ENCODE measurements at regions not wholly inside any gene's neighbourhood (a gene's known extent, or its start where the extent isn't known, plus 50 kb on each side); places are given as distances from the start of the nearest gene placed in this dataset.
"Not testable (repeated sequence)": the region's sequence is repeated elsewhere in the genome, so short reads cannot be mapped to it uniquely, and the experiment has no call there.

DNA sequence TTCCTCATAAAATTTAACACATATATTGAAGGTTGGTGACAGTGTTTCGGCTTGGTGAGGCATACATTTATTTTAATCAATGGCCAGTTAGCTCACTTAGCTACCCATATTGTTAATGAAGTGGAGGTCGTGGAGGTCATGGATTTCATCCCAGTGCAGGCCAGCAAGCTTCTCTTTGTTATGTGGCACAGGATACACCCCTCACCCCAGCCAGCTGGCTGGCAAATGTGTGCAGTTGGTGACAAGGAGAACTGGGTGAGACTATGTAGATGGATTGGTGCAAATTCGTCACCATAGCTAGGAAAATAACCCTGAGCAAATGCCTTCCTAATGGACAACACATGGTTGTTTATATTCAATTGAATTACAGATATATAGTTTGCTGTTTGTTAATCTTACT lies 50.5 kb upstream of the FOXP2 start:
- DNase-seq, result peak; percentile 64

DNA sequence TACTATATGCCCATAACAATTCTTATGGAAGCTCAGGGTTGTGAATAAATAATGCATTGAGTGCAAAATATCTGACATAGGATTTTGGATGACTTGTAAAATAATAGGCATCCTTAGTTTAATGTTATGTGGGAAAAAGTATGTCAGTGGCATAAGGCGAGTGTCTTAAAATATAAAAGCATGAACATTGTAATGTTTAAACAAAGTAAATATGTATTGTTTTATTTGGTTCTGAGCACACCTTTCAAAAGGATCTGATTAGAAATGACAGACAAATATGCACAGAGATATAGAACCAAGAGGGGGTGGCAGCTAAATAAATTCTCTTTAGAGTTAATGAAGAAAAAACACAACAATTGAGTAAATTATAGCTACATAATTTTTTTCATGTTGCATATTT lies 51.3 kb upstream of the FOXP2 start:
- DNase-seq, result no peak

DNA sequence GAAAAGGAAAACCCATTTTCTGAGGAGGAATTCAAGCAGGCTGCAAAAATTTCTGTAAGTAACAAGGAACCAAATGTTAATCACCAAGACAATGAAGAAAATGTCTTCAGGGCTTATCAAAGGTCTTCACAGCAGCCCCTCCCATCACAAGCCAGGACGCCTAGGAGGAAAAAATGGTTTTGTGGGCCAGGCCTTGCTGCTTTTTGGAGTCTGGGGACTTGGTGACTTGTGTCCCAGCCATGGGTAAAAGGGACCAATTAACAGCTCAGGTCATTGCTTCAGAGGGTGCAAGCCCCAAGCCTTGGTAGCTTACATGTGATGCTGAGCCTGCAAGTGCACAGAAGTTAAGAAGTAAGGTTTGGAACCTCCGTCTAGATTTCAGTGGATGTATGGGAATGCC lies 55.7 kb upstream of the FOXP2 start:
- no peak for DNase-seq

DNA sequence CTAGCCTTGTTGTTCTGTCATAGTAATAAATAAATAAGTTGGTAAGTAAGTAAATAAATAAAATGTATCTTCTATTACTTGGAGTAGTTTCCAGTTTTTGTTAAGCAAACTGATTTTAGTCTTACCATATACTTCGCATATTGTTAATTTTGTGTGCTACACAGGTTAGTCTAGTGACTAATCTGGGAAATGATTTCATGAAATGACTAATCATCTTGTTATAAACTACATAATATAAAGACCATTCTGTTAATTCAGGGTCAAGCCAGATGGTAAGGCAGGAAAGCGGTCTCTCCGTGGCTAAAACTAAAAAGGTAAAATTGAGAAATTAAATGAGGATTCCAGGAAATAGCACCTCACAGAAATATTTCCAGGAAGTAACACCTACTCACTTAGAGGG lies 58.5 kb upstream of the FOXP2 start:
- DNase-seq, result no peak

DNA sequence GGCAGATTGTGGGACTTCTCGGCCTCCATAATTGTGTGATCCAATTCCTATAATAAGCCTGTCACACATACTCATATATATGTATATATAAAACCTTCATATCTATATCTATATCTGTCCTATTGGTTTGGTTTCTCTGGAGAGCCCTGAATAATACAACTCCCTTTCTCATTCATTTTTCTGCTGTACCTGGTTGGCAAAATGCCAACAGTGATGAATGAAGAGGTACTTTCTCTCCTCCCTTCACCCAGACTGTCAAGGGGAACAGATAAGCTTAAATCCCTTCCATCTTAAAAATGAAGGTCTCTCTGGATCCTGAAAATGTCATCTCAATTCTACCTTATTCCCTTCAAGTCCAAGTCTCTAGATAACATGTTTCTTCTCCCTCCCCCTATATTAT lies 60.3 kb upstream of the FOXP2 start:
- no peak for DNase-seq

DNA sequence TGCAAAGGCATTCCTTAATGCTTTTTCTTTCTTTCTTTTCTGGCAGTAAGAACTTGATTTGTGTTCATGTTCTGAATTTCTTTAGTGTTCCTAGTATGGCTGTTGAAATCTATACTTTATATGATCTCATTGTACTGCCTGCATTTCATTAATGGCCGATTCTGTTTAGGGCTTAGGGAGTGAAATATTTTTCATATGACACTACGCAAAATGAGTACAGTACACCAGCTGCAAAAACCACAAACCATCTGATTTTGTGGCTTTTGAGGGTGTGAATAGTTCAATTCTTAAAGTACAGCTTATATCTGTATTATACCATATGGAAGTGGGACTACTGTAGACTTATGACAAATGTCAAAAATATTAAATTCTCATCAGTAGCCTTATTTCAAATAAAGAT lies 69.1 kb upstream of the FOXP2 start:
- peak; percentile 78 for DNase-seq

DNA sequence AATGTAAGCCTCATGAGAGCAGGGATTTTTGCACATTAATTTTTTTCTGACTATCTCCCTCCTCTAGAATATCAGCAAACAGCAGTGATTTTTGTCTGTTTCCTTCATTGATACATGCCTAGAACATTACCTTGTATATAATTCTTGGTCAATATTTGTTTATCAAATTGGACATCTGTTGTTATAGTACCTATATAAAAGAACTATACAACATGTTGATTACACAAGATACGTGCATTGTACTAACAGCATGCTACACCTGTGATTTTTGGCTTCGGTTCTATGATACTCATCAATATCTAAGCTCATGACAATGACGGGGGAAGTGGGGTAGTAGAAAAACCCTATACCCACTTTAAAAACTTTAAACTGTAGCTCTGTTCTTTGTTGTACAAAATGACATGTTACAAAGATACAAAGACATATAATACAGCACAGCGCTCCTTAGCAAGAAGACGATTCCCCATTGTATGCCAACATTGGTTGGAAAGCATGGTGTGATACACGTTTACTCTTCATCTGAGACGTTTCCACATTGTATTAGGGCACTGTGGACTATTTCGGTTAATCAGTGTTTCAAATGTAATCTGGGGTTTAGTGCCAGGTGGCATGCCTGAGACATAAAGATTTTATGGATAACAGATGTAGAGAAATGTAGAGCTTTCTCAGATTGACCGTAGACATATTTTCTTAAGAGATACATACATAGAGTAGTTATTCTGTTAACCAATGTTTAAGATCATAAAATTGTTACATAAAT lies 70.5 kb upstream of the FOXP2 start:
- peak; percentile 40 for DNase-seq

DNA sequence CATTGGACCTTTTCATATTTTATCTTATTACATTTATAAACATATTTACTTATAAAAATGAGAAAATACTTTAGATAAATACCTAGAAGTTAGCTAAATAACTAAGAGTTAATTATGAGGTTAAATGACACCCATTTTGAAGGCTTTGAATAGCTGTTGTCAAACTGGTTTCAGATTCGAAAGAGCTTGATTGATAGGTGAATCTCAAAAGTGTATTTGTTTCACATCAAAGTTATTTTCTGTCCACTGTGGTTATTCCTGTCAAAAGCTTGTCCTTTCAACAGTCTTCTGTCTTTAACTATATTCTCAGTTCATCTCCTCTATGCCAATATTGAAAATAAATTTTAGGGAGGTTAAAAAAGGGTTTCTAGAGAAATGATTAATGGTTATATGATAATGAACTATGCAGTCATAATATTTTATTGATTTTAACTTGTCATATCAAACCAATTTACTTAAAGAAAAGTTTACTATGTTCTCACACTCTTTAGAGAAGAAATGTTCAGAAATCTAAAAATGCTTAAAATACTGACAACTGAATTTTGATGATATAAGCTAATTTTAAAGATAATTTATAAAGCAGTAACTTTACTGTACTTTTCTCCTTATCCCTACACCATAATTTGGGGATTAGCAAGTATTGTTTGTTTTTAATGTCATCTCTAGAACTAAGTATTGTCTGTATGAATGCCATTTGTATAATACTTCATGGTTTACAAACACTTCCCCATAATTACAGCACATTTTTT lies 72.0 kb upstream of the FOXP2 start:
- DNase-seq, result no peak

DNA sequence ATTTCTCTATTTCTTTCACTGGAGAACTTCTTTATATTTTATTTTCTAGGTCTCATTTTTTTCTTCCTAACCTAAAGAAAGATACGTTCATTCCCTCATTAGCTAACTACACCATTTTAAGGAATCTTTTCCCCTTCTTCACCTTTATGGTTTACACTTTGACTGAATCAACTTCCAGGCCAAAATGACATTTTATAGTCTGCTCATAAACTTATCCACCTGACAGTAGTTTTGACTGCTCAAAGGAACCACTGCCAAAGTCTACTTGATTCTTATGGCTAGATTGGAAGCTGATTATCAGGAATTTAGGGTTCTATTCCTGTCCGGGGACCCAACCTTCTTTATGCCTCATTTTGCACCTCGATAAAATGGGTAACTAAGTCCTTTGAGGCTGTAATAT lies 73.0 kb upstream of the FOXP2 start:
- DNase-seq, result no peak

DNA sequence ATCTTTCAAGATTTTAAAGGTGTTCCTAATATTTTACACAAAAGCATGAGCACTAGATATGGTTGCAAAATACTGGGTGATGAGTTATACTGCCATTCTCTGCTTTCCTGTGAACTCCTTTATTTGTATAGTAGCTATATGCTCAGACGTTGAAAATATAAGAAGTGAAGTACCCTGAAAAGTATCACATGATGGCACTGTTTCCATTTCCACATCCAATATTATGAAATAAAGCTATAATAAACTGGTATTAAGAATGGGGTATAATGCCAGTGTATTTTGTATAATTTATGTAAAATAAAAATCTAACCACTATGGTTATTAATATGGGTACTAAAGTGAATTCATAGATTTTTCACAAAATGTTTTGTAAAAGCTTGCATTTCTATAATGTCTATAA lies 79.6 kb upstream of the FOXP2 start:
- peak; percentile 36 for DNase-seq

DNA sequence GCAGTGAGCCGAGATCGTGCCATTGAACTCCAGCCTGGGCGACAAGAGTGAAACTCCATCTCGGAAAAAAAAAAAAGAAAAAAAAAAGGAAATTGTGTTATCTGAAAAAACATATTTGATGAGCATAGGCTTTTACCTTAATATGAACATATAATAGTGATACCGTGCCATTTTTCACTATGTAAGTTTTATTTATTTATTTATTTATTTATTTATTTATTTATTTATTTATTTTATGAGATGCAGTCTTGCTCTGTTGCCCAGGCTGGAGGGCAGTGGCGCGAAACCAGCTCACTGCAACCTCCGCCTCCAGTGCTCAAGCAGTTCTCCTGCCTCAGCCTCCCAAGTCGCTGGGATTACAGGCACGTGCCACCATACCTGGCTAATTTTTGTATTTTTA lies 85.2 kb upstream of the FOXP2 start:
- not testable (repeated sequence) for DNase-seq

DNA sequence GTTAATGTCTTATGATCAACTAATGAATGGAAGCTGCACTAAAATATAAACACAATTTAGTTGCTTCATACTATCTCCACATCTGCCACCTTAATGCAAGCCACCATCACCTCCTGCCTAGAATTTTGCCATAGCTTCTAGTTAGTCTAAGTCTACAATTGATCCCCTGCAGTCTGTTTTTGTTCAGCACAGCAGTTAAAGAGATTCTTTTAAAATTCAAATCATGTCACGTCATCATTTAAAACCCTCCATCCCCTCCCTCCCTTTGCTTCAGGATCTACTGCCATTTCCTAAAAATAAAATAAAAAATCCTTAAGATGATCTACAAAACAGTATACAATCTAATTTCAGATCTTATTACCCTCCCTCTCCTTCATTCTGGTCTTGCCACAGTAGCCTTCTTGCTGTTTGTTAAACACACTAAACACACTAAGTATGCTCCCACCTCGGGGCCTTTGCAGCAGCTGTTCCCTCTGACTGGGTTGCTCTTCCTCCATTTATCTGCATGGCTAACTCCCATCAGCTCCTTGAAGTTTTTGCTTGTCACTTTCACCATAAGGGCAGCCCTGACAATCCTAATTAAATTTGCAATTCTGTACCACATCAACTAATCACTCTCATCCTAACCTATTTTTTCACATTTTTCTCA lies 97.0 kb upstream of the FOXP2 start:
- DNase-seq, result no peak

DNA sequence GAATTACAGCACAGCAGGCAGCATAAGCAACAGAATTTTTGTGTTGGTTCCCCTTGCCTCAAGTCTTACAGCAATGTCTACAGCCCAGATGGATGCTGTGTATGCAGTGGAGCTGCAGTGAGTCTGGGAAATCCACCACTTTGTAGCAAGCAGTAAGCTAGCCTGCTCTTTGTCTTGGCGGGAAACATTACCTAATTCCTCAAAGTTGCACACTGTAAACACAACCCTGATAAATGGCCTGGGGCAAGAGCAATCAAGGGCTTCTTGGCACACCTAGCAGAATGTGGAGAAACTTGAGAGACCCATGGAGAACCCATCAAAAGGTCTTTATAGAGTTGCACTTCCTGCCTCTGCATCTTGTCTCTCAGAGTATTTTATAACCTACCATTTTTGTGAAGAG lies 102.0 kb upstream of the FOXP2 start:
- DNase-seq, result no peak

DNA sequence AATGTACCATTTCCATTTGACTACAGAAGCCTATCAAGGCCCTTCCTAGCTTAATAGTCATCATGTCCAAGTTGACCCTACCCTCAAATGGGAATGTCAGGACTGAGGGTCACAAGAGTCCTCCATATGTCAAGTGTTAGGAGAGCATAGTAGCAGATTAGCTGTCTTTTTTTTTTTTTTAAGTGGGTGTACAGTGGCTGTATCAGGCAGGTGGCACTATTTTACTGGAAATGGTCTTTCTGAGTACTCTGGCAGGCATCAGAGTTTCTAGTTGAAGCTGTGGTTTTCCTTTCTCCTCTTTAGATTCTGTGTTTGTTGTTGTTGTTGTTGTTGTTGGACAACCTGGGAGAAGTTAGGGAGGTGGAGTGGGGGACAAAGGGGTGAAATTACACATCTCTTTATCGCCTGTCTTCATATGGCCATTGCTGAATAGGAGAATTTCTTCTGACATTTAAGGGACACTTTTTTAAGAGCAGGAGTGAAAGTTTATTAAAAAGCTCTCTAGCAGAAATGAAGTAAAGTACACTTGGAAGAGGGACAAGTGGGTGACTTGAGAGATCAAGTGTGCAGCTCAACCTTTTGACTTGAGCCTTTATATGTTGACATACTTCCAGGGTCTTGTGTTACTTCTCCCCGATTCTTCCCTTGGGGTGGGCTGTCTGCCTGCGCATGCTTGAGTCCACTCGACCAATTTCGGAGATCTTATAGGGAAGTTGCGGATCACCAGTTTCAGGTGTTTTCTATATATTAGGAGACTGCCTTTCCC lies 104.1 kb upstream of the FOXP2 start:
- DNase-seq, result peak; percentile 5

DNA sequence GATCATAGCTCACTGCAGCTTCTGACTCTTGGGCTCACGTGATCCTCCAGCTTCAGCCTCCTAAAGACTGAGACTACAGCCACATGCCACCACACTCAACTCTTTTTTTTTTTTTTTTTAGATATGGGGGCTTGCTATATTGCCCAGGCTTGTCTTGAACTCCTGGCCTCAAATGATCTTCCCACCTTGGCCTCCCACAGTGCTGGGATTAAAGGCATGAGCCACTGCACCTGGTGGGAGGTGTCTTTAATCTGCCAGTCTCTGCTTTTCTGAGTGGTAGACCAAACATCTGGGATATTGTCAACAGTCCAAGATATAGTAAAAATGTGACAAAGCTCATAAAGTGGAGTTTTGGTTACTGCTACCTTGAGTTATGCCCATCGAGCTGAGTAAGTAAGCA lies 104.9 kb upstream of the FOXP2 start:
- DNase-seq, result no peak

DNA sequence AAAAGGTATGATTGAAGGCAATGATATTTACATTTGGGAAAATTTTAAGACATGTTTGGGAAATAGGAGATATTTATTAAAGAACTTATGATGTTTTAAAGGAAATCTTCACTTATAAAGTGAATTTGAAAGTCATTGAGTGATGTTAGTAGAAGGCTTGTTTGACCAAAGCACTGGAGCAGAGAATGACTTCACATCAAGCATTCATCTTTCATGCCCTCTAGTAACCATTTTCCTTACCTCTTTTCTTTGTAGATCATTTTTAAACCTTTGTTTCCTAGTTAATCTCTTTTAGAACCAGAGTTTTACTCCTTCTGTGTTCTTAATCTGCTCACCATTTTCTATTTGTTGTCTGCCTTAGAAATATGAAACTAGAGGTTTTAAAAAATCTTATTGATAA lies 111.3 kb upstream of the FOXP2 start:
- DNase-seq, result no peak

DNA sequence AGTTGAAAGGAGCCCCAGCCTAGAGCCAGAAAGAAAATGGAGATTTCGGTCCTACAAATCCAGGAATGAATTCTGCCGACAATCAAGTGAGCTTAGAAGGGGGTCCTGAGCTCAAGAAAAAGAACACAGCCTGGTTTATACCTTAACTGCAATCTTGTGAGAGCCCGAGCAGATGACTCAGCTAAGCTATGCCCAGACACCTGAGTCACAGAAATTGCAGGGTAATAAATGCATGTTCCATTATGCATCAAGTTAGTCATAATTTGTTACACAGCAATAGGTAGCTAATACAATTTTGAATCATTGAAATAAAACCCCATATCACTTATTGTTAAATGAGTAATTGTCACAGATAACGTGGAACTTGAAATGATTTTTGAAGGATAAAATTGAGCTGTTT lies 111.8 kb upstream of the FOXP2 start:
- no peak for DNase-seq

DNA sequence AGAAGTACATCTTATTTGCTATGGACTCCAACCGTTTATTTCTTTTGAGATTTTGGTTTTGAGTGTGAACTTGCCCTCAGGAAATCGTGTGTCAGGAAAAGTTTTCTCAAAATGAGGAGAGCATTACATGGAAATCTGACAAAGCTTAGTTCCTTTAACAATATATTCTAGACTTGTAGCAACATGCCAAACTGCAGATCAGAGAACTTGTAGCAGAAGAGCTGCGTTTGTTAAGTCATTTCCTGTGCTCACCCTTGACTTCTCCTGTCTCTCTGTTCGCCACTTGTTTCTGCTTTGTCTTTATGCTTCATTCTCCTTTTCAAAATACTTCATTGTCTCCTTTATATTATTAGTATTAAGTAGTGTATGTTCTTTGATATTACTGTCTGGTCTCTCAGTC lies 116.6 kb upstream of the FOXP2 start:
- DNase-seq, result no peak

DNA sequence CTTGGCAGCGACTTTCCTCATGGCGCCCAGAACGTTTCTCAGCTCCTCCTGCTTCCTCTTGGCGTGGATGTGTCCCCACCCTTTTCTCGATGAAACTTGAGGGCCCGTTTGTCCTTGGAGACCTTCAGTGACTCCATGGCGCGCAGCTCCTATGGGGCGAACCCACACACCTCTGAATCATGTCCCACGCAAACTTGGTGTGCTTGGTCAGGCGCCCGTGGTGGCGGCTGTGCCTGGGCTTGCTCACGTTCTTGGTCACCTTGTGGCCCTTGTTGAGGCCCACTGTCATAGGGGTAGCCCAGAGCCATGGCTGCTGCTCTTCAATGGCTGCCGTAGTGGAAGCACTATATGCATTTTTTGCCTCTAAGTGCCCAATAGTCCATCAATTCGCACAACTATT lies 117.5 kb upstream of the FOXP2 start:
- no peak for DNase-seq

DNA sequence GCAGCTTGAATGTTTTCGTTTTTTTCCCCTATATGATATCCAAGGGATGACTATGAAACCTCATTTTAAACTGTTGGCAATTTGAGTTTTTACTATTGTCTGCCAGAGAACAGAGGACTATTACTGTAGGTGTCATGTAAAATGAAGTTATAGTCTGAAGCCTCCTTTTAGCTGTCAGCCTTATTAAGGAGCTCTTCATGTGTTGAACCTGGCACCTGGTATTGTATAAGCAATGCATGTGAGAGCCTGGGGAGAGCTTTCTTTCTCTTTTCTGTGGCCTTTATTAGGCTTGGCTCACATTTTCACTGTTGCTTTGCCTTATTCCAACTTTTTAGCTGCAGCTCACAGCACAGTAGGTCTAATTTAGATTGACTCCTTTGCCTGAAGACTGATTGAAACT lies 119.1 kb upstream of the FOXP2 start:
- DNase-seq, result no peak

DNA sequence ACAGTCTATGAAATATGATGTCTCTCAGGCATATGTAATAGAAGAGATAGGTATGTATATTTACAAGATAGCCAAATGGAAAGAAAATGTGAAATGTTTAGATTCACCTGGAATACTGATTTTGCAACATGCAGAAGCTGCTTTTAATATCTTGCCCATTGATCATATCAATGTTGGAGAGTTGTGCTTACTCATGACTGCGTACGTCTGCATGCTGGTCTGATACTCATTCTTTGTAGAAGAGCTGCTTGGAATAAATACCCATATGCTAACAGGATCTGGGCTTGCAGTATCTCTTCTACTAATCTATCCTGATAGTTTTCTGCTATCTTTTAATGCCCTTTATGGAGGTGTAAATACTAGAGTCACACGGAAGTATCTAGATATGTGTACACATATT lies 120.6 kb upstream of the FOXP2 start:
- DNase-seq, result no peak

DNA sequence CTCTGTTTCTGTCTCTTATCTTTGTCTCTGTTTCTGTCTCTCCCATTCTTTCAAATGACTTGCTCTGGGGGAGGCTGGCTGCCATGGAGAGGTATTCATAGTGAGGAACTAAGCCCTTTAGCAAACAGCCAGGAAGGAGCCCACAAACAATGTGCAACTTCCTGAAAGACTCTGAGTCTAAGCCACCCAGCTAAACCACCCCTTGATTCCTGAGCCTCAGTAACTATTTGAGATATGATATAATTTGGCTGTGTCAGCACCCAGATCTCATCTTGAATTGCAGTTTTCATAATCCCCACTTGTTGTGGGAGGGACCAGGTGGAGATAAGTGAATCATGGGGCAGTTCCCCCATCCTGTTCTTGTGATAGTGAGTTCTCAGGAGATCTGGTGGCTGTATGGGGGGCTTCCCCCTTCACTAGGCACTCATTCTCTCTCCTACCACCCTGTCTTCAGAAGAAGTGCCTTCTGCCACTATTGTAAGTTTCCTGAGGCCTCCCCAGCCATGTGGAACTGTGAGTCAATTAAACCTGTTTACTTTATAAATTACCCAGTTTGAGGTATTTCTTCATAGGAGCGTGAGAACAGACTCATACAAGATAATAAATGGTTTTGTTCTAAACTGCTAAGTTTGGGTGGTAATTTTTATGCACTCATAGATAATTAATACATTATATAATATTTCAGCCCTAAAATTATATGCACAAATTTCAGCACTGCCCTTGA lies 121.2 kb upstream of the FOXP2 start:
- DNase-seq, result no peak
